HG03457 (cell line): ENCODE measurements at regions not wholly inside any gene's neighbourhood (a gene's known extent, or its start where the extent isn't known, plus 50 kb on each side); places are given as distances from the start of the nearest gene placed in this dataset.
A peak's percentile ranks its signal among the peaks of the same experiment; 100 is the strongest.

Experiments
- ATAC-seq: cut with Tn5 transposase; IDR thresholded peaks from one replicate; pipeline ENCODE4 v1.9.1; 2021; ENCODE audit warnings: moderate number of reproducible peaks; ENCODE audit not compliant: unreplicated experiment

DNA sequence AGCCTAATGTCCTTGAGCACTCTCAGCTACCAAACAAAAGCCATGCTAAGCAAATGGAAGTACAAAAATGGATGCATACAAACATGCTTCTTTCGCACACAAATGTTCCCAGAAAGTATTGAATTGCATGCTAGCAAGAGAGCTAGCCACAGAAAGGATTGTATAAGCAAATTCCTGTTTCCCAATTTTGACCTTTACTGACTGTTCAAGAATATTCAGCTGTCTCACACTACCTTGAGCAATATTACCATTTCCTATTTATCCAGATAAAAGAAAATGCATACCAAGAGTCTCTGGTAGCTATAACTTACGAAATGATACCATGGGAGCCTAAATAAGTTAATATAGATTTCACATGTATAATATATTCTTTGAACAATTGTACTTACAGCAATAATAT is 264.6 kb downstream of the TMEM167A start:
- no peak for ATAC-seq

DNA sequence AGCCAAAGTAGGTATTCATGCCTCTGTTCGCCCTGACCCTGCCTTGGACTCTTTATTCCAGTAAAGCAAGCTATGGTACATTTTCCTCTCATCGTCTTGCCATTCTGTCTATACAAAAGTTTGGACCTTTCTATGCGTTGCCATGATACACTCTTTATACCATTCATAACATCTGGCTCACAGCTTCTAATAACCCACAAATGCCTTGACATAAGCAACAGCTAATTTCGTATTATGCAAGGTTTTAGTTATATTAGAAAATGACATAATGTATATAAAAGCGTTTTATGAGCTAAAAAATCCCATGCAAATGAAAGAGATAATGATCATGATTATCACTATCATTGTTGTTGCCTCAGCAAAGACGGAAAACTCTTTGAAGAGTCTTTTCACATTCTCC is 265.7 kb downstream of the TMEM167A start:
- no peak for ATAC-seq

- no peak for ATAC-seq
Observed at GRCh38 chr5:82809420-82810143, 267.6 kb downstream of the TMEM167A start.

- no peak for ATAC-seq
Observed at GRCh38 chr5:82808960-82809359, 268.2 kb downstream of the TMEM167A start.

GRCh38 chr5:82807021-82807420 is 270.2 kb downstream of the TMEM167A start:
- ATAC-seq: no peak

DNA sequence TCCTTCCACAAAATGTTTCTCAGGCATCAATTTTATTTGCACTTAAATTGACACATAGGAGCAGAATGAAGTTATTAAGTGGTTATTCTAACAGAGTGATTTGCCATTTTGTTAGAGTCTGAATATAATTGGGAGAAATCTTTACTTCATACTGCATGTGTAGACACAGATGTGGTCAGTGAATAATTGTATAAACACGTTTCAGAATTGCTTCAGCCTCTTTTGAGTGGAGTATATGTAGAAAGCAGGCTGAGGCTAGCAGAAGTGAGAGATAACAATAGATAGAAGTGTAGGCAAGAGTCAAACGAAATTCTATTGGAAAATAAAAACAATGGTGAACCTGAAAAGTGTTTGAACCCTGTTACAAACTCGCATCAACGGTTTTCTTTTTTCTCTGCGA is 270.7 kb downstream of the TMEM167A start:
- ATAC-seq: no peak

GRCh38 chr5:82804155-82804690 is 273.0 kb downstream of the TMEM167A start:
- no peak for ATAC-seq

DNA sequence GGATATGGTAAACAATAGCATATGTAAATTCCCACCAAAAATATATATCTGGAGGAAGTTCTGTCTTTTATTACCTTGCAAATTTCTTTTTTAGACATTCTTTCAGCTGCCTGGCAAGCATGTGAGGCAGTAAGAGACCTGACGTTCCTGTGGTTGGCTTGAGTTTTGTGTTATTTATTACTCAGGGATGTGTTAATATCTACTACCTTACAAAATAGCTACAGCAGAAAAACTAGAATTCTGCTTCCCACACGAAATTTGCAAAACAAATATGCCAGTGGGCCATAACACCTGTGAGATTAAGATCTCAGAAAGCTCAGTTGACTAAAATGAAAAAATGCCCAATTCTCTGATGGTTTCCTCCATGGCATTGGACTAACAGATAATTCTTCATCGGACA is 274.2 kb downstream of the TMEM167A start:
- peak; percentile 73 for ATAC-seq

- ATAC-seq: no peak
Observed at GRCh38 chr5:82800826-82801225, 276.4 kb downstream of the TMEM167A start.

- no peak for ATAC-seq
Observed at GRCh38 chr5:82799361-82800077, 277.7 kb downstream of the TMEM167A start.

DNA sequence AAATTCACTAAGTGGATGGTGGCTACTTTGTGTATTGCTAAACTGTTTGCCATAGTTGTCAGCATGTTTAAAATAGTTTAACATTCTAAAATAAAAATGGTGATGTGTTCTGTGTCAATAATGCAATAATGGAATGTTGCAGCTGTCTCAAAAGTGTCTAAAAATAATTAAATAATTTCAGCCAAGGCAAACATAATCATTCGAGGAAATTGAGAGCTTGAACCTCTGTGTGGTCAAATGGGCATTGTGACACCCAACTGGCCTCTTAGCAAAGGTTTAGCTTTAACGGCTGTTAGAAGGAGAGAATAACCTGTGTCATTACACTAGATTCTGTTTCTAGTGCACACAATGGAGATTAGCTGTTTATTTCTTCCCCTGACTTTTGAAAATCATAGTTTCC is 278.5 kb downstream of the TMEM167A start:
- ATAC-seq: no peak

- ATAC-seq: no peak
Observed at GRCh38 chr5:82796643-82797416, 280.4 kb downstream of the TMEM167A start.

DNA sequence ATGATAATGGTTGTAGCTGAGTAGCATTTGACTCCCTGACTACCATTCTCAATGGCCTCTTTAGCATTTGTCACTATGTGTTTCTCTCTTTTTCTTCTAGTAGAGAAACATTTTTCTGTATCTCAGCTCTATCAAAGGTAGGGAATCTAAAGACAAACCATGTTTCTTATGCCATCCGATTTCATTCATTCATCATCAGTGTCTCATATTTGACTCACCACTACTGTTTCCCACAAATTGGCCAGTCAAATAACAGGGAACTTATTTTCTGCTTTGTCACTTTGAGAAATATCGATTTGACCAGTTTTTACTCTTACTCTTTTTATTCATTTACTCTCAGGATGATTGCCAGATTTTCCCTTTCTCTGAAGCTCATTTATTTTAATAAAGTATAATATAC is 282.3 kb downstream of the TMEM167A start:
- ATAC-seq: no peak

DNA sequence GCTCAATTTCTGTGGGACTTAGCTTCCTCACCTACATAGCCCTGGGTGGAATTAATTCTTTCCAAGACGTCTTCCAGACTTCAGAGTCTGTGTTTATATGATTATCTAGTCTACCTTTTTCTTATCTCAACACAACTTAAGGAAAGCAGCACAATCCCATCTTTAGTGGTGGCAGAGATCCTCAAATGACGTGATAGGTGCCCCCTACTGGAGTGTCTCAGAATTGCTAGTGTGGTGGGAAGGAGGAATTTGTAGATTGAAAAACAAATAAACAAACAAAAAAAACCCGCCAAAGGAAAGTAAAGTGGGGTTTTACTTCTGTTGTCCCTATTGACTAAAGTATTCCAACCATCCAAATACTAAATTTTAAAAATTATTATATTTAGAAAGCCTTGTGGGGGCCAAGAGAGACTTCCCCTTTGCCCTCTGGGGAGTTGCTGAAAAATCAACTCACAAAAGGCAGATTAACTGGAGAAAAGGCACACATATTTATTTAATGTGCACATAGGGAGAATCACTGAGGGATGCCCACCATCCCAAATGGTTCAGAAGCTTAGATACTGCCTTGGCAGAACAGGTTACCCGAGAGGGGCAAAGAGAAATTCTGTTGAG is 283.3 kb downstream of the TMEM167A start:
- no peak for ATAC-seq

GRCh38 chr5:82792096-82792495 is 285.1 kb downstream of the TMEM167A start:
- ATAC-seq: no peak

DNA sequence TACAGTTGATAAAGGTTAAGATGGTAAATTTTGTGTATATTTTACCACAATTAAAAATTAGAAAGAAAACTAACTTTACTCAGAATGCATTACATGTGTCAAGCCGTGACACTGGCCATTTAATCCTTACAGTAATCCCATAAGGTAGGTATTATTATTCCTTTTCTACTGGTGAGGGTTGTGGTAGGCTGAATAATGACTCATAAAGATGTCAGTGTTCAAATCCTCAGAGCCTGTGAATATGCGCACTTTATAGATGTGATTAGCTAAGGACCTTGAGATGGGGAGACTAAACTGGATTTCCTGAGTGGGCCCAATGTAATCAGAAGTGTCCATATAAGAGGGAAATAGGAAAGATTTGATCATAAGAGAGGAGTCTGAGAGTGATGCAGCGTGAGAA is 288.1 kb downstream of the TMEM167A start:
- ATAC-seq: no peak

DNA sequence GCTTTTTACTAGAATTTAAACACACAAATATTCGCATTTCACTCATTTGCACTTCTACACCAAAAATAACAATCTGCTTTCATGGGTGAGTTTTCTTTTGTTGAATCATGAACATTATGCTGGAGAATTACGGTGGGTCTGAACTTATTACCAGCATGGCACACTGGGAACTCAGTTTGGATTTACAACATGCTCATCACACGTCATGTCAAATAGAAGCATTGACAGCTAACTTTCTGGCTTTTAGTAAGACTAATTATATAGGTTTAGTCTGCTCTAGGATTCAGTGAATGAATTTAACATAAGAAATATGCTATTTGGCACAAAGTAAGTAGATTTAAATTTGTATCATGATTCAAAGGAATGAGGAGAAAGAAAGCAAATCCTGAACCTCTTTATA is 290.4 kb downstream of the TMEM167A start:
- ATAC-seq: no peak

DNA sequence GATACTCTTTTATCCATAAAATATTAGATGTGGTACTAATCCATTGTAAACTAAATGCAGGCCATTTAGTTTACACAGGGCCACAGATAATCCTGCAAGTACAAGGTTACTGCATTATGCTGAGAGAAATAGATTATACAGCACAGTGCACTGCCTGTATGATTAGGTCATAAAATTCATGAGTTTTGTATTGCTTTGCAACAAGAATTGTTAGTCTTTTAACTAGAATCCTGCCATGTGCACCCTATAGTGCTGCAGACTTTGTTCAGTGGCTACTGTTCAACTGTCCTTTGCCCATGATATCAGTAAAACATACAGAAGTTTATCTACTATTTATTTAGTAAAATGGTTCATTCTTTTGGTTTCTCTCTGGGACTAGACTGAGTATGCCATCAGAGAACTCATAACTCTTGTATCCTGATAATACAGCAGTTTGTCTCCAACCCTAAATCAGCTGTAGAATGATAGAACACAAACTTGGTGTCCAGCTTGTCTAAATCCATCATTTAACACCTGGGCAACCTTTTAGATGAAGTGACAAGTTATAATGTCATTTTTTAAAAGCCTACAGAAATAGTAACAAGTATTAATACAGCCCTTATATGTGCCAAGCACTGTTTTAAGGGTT is 291.2 kb downstream of the TMEM167A start:
- ATAC-seq: no peak

- ATAC-seq: no peak
Observed at GRCh38 chr5:82785456-82785855, 291.7 kb downstream of the TMEM167A start.

DNA sequence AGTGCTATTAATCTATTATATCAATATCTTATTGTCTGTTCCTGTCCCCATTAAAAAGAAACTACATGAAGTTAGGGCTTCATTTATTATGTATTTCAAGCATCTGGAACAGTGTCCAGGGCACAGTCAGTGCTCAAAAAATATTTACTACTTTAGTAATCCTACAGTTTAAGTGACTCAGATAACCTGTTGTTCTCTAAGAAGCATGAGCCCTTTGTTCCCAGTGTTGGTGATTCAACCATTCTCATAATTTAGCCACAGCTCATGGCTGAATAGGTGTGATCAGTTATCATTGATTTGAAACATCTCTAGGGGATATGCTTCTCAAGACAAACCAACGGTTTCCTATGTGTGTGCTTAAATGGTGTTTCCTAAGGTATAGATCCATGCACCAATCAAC is 292.7 kb downstream of the TMEM167A start:
- ATAC-seq: no peak

- ATAC-seq: no peak
Observed at GRCh38 chr5:82777106-82777505, 300.1 kb downstream of the TMEM167A start.
